H1 (cell line): ENCODE measurements at regions not wholly inside any gene's neighbourhood (a gene's known extent, or its start where the extent isn't known, plus 50 kb on each side); places are given as distances from the start of the nearest gene placed in this dataset.

ENCODE experiments used
- CTCF ChIA-PET: fragments of 300-600 bp; sonication (Branson Sonifier 250); formaldehyde crosslinking; loops from one replicate; lab custom pipeline; 2021; ENCODE audit not compliant: partially characterized antibody; lab: Charles Lee
- POLR2A ChIA-PET: fragments of 300-600 bp; sonication (Branson Sonifier 250); formaldehyde crosslinking; loops from one replicate; lab custom pipeline; 2021; ENCODE audit warnings: inconsistent platforms; ENCODE audit not compliant: partially characterized antibody; lab: Charles Lee
- DNase-seq, 2 experiments: peaks; one replicate each; pipeline versions ENCODE4 v3.0.0 to v3.0.0-alpha.2; 2010 to 2022; ENCODE audit warnings: low spot score in 2 of 2, low read depth in 1 of 2, mixed read lengths in 1 of 2
- FAIRE-seq: peaks from 2 replicates; lab custom pipeline; 2011; peaks lifted over from hg19 to GRCh38; lab: Jason Lieb, UNC
- H2AFZ ChIP-seq: 2 replicates; pipeline ENCODE4 v1.8.1; 2012; ENCODE audit warnings: low read length, inconsistent platforms
- H2AK5ac ChIP-seq: 2 replicates; pipeline ENCODE4 v1.6.1; 2013; ENCODE audit warnings: low read depth, low read length
- H2BK120ac ChIP-seq: replicated peaks from 2 replicates; pipeline ENCODE3; 2013; ENCODE audit warnings: low read depth, low read length, inconsistent platforms
- H2BK12ac ChIP-seq: 2 replicates; pipeline ENCODE4 v1.6.1; 2013; ENCODE audit warnings: low read depth, low read length
- H2BK15ac ChIP-seq: 2 replicates; pipeline ENCODE4 v1.6.1; 2013; ENCODE audit warnings: low read length
- H2BK20ac ChIP-seq: 2 replicates; pipeline ENCODE4 v1.6.1; 2013; ENCODE audit warnings: low read length
- H2BK5ac ChIP-seq: 2 replicates; pipeline ENCODE4 v1.6.1; 2013; ENCODE audit warnings: low read depth, low read length
- H3K14ac ChIP-seq: 2 replicates; pipeline ENCODE4 v1.6.1; 2013; ENCODE audit warnings: inconsistent platforms; ENCODE audit not compliant: insufficient read length
- H3K18ac ChIP-seq: 2 replicates; pipeline ENCODE4 v1.6.1; 2013; ENCODE audit warnings: low read length; ENCODE audit errors: extremely low read depth
- H3K23ac ChIP-seq: 2 replicates; pipeline ENCODE4 v1.6.1; 2013; ENCODE audit warnings: inconsistent platforms; ENCODE audit not compliant: insufficient read length
- H3K23me2 ChIP-seq: 2 replicates; pipeline ENCODE4 v1.6.1; 2013; ENCODE audit warnings: low read depth, low read length
- H3K27ac ChIP-seq: 2 replicates; pipeline ENCODE4 v1.6.1; 2011; ENCODE audit warnings: low read depth, low read length, inconsistent platforms
- H3K27me3 ChIP-seq, 4 experiments: replicated peaks in 1 of 4; 1 replicate in 1 of 4; 2 replicates in 3 of 4; pipeline versions ENCODE4 v1.6.1 to v1.8.1; 2011 to 2013; ENCODE audit warnings: low read length in 3 of 4, mild to moderate bottlenecking in 3 of 4, inconsistent platforms in 2 of 4, mixed read lengths in 2 of 4, moderate library complexity in 1 of 4; ENCODE audit not compliant: control insufficient read depth in 3 of 4, insufficient read depth in 3 of 4; ENCODE audit errors: extremely low read depth in 1 of 4
- H3K36me3 ChIP-seq, 4 experiments: 2 replicates each; pipeline versions ENCODE4 v1.6.1 to v1.8.1; 2011 to 2013; ENCODE audit warnings: mild to moderate bottlenecking in 4 of 4, low read length in 3 of 4, moderate library complexity in 2 of 4, control low read depth in 1 of 4, inconsistent platforms in 1 of 4; ENCODE audit not compliant: insufficient read depth in 4 of 4, control insufficient read depth in 2 of 4
- H3K4ac ChIP-seq: replicated peaks from 2 replicates; pipeline ENCODE3; 2013; ENCODE audit warnings: low read length, low read depth, mixed read lengths, inconsistent platforms; ENCODE audit not compliant: insufficient read length
- H3K4me1 ChIP-seq, 4 experiments: replicated peaks in 1 of 4; 1 replicate in 1 of 4; 2 replicates in 3 of 4; pipeline versions ENCODE4 v1.6.1 to v1.8.1; 2011 to 2013; ENCODE audit warnings: low read length in 3 of 4, inconsistent platforms in 2 of 4, mixed read lengths in 1 of 4; ENCODE audit not compliant: insufficient read depth in 4 of 4, control insufficient read depth in 3 of 4
- H3K4me2 ChIP-seq, 2 experiments: 2 replicates each; pipeline versions ENCODE4 v1.6.1 to v1.8.1; 2011 to 2013; ENCODE audit warnings: low read depth in 2 of 2, low read length in 2 of 2, control low read depth in 1 of 2, inconsistent platforms in 1 of 2, mild to moderate bottlenecking in 1 of 2; ENCODE audit not compliant: insufficient read depth in 1 of 2
- H3K4me3 ChIP-seq, 4 experiments: fragments of 200-600, 300-600 bp in 1 of 4; sonication (generic), shearing (Covaris generic), sonication (Bioruptor Twin) in 1 of 4; 2 replicates each; pipeline versions ENCODE4 v1.5.1 to v1.8.1; 2011 to 2016; ENCODE audit warnings: low read length in 4 of 4, low read depth in 3 of 4, control low read depth in 2 of 4, inconsistent platforms in 2 of 4, mild to moderate bottlenecking in 2 of 4, mixed read lengths in 1 of 4, moderate library complexity in 1 of 4; ENCODE audit not compliant: insufficient read depth in 2 of 4; ENCODE audit errors: extremely low read depth in 1 of 4
- H3K56ac ChIP-seq: replicated peaks from 2 replicates; pipeline ENCODE3; 2013; ENCODE audit warnings: low read depth, mild to moderate bottlenecking, mixed read lengths, low read length, inconsistent platforms; ENCODE audit not compliant: insufficient read length
- H3K79me1 ChIP-seq: 2 replicates; pipeline ENCODE4 v1.6.1; 2013; ENCODE audit warnings: low read depth, low read length, control low read depth
- H3K79me2 ChIP-seq, 2 experiments: 2 replicates each; pipeline versions ENCODE4 v1.6.1 to v1.8.1; 2012 to 2013; ENCODE audit warnings: low read length in 2 of 2, mild to moderate bottlenecking in 2 of 2, inconsistent platforms in 1 of 2; ENCODE audit not compliant: insufficient read depth in 2 of 2, control insufficient read depth in 1 of 2
- H3K9ac ChIP-seq, 4 experiments: replicated peaks in 1 of 4; 1 replicate in 1 of 4; 2 replicates in 3 of 4; pipeline versions ENCODE4 v1.6.1 to v1.8.1; 2011 to 2013; ENCODE audit warnings: low read depth in 3 of 4, low read length in 3 of 4, control low read depth in 2 of 4, mild to moderate bottlenecking in 2 of 4, moderate library complexity in 2 of 4, inconsistent platforms in 1 of 4; ENCODE audit errors: extremely low read depth in 1 of 4
- H3K9me3 ChIP-seq, 2 experiments: 2 replicates each; pipeline versions ENCODE4 v1.6.1 to v1.8.1; 2012 to 2013; ENCODE audit warnings: mild to moderate bottlenecking in 2 of 2, moderate library complexity in 2 of 2, control low read depth in 1 of 2, inconsistent platforms in 1 of 2, low read depth in 1 of 2, low read length in 1 of 2, mixed read lengths in 1 of 2; ENCODE audit not compliant: insufficient read depth in 2 of 2
- H4K20me1 ChIP-seq, 2 experiments: replicated peaks in 1 of 2; 2 replicates each; pipeline versions ENCODE3 to v1.8.1; 2011 to 2013; ENCODE audit warnings: inconsistent platforms in 2 of 2, low read length in 2 of 2, mild to moderate bottlenecking in 1 of 2; ENCODE audit not compliant: insufficient read depth in 2 of 2, control insufficient read depth in 1 of 2
- H4K5ac ChIP-seq: 2 replicates; pipeline ENCODE4 v1.6.1; 2013; ENCODE audit warnings: low read length, low read depth, mixed read lengths, inconsistent platforms; ENCODE audit not compliant: insufficient read length
- H4K8ac ChIP-seq: 2 replicates; pipeline ENCODE4 v1.8.0; 2013; ENCODE audit warnings: mild to moderate bottlenecking, moderate library complexity, low read length, inconsistent platforms; ENCODE audit not compliant: insufficient read depth; ENCODE audit errors: extremely low read depth
- H4K91ac ChIP-seq: replicated peaks from 2 replicates; pipeline ENCODE3; 2013; ENCODE audit warnings: low read length, mixed read lengths, inconsistent platforms; ENCODE audit not compliant: insufficient read length
- CBX8 ChIP-seq: fragments of 300-800, 300-1000 bp; sonication (generic); IDR thresholded peaks from 2 replicates; pipeline ENCODE4 v1.7.1; 2016; ENCODE audit warnings: low read depth, low read length, borderline replicate concordance
- GTF2F1 ChIP-seq: IDR thresholded peaks from 2 replicates; pipeline ENCODE4 v1.6.1; 2012; ENCODE audit warnings: low read depth, low read length, improper control_type of control experiment, borderline replicate concordance
- KDM5A ChIP-seq: fragments of 200-600 bp; IDR thresholded peaks from 2 replicates; pipeline ENCODE4 v1.7.1; 2012; ENCODE audit warnings: mild to moderate bottlenecking, low read length, inconsistent platforms, mixed read lengths
- POLR2A ChIP-seq, 2 experiments: IDR thresholded peaks; 1 replicate in 1 of 2; 2 replicates in 1 of 2; pipeline ENCODE4 v1.6.1; 2011; ENCODE audit warnings: low read depth in 2 of 2, low read length in 2 of 2, mild to moderate bottlenecking in 2 of 2; ENCODE audit errors: control extremely low read depth in 1 of 2
- WGBS, 2 experiments: shearing (Covaris generic) in 1 of 2; methylation state at CpG; one replicate each; pipeline versions ENCODE4 v1.1.6 to v1.1.7; 2013 to 2015; ENCODE audit warnings: low lambda C conversion rate in 2 of 2, mixed read lengths in 2 of 2, inconsistent platforms in 1 of 2, low coverage in 1 of 2, missing lambda C conversion rate in 1 of 2; ENCODE audit not compliant: insufficient replicate concordance in 2 of 2, insufficient coverage in 1 of 2, insufficient read length in 1 of 2; ENCODE audit errors: extremely low coverage in 1 of 2, missing lambda C conversion rate in 1 of 2; 5-methylcytosine and 5-hydroxymethylcytosine counted together

DNA sequence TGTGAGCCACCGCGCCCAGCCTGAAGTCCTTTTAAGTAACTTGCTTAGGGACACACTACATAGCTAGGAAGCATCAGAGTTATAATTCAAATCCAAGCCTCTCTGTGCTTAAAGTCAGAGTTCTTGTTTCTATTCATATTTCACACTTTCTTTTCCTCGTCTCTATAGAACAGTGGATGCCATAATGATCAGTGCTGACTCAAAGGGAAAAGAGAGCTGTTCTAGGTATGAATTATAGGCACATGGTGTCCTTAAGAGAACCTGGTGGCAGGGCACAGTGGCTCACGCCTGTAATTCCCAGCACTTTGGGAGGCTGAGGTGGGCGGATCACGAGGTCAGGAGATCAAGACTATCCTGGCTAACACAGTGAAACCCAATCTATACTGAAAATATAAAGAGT, 400.2 kb upstream of the DDI1 start:
- Histone ChIP-seq H2BK5ac (no peak overlapping the region), H3K36me3 (no peaks in the 10 kb centered on the region), H3K27me3 (no peaks in the 10 kb centered on the region), H3K9me3 (0 out of 4 replicates have a peak, but pooled peaks cover 0 to 4% of the 10 kb centered on the region in 2 experiments), H4K8ac (no peak overlapping the region), H3K4me2 (no peak overlapping the region), H2BK20ac (no peak overlapping the region; the same call in 1 of the 2 replicates)
- no peak for DNase-seq
- TF ChIP-seq GTF2F1 (no peak), CBX8 (no peak), POLR2A (IDR thresholded peaks at IDR 0.05; ENCODE audit: control extremely low read depth in 1 of 2, low read depth in 2 of 2, low read length in 2 of 2) (no peak), KDM5A (no peak)
- TF ChIP-seq, all 59 proteins: peak for 0
- no peaks in the 10 kb centered on the region for H4K20me1 ChIP-seq
- no peak overlapping the region for H2BK15ac ChIP-seq
- H3K23me2 ChIP-seq = no peaks in the 10 kb centered on the region
- no peak overlapping the region for H4K91ac ChIP-seq
- H2AFZ ChIP-seq = no peak overlapping the region
- H3K18ac ChIP-seq = no peak overlapping the region
- no peak overlapping the region for H3K27ac ChIP-seq
- no peak overlapping the region for H3K56ac ChIP-seq
- no peak overlapping the region for H4K5ac ChIP-seq
- no peak overlapping the region for H3K4ac ChIP-seq
- no peak overlapping the region for H3K4me3 ChIP-seq
- H3K4me1 ChIP-seq = peaks cover 0 to 8% (median 2%) of the 10 kb centered on the region in 4 experiments; a peak in 2 of 7 replicates
- FAIRE-seq = no peak
- H2AK5ac ChIP-seq = no peak overlapping the region
- H3K9ac ChIP-seq = no peak overlapping the region
- 92% methylated on average over 6 of the region's 6 CpGs; no CpG with 5 or more reads in 1 of the 2 experiments for WGBS, 2 experiments
- H2BK12ac ChIP-seq = no peak overlapping the region
- no peak overlapping the region for H3K14ac ChIP-seq
- H3K23ac ChIP-seq = no peak overlapping the region
- H3K79me2 ChIP-seq = no peaks in the 10 kb centered on the region
- H2BK120ac ChIP-seq = no peak overlapping the region
- POLR2A ChIA-PET = no interaction called here
- CTCF ChIA-PET = interaction anchor here (0.6 to 2.3 kb wide), 6 partner anchors 8 to 350 kb away, joined by 3 to 9 read pairs (median 4); no protein-coding TSS in a partner anchor
- H3K79me1 ChIP-seq = no peaks in the 10 kb centered on the region
